AG08395 (cell line): ENCODE measurements at regions not wholly inside any gene's neighbourhood (a gene's known extent, or its start where the extent isn't known, plus 50 kb on each side); places are given as distances from the start of the nearest gene placed in this dataset.

ENCODE experiments used
- DNase-seq: peaks from one replicate; pipeline ENCODE4 v3.0.0; 2012; ENCODE audit warnings: mixed read lengths, low spot score

GRCh38 chr14:83992857-83993256 is 1537.1 kb upstream of the FLRT2 start:
- no peak for DNase-seq

- no peak for DNase-seq
Measured at GRCh38 chr14:83993545-83993944, 1536.4 kb upstream of the FLRT2 start.

- no peak for DNase-seq
Measured at GRCh38 chr14:83994020-83994419, 1535.9 kb upstream of the FLRT2 start.

GRCh38 chr14:84001023-84001422 is 1528.9 kb upstream of the FLRT2 start:
- no peak for DNase-seq

- no peak for DNase-seq
Measured at GRCh38 chr14:84003346-84003745, 1526.6 kb upstream of the FLRT2 start.

GRCh38 chr14:84006643-84007155 is 1523.2 kb upstream of the FLRT2 start:
- no peak for DNase-seq

- no peak for DNase-seq
Measured at GRCh38 chr14:84013424-84013823, 1516.5 kb upstream of the FLRT2 start.

- no peak for DNase-seq
Measured at GRCh38 chr14:84017495-84017894, 1512.4 kb upstream of the FLRT2 start.

GRCh38 chr14:84021433-84021832 is 1508.5 kb upstream of the FLRT2 start:
- DNase-seq, result no peak

- DNase-seq, result no peak
Measured at GRCh38 chr14:84024231-84024820, 1505.6 kb upstream of the FLRT2 start.

GRCh38 chr14:84025106-84026012 is 1504.6 kb upstream of the FLRT2 start:
- DNase-seq, result no peak

- no peak for DNase-seq
Measured at GRCh38 chr14:84027351-84027750, 1502.6 kb upstream of the FLRT2 start.

GRCh38 chr14:84028080-84028604 is 1501.8 kb upstream of the FLRT2 start:
- DNase-seq, result no peak

- no peak for DNase-seq
Measured at GRCh38 chr14:84029246-84029645, 1500.7 kb upstream of the FLRT2 start.

- DNase-seq, result no peak
Measured at GRCh38 chr14:84029720-84030119, 1500.2 kb upstream of the FLRT2 start.

GRCh38 chr14:84036840-84037239 is 1493.1 kb upstream of the FLRT2 start:
- DNase-seq, result peak; percentile 48

- DNase-seq, result no peak
Measured at GRCh38 chr14:84037593-84037992, 1492.4 kb upstream of the FLRT2 start.

- DNase-seq, result no peak
Measured at GRCh38 chr14:84040101-84040500, 1489.8 kb upstream of the FLRT2 start.

- DNase-seq, result no peak
Measured at GRCh38 chr14:84041421-84041820, 1488.5 kb upstream of the FLRT2 start.

- DNase-seq, result no peak
Measured at GRCh38 chr14:84042992-84043391, 1487.0 kb upstream of the FLRT2 start.

- no peak for DNase-seq
Measured at GRCh38 chr14:84064316-84065125, 1465.4 kb upstream of the FLRT2 start.

- no peak for DNase-seq
Measured at GRCh38 chr14:84065811-84066210, 1464.1 kb upstream of the FLRT2 start.
